IMR-90 (cell line): ENCODE measurements at regions not wholly inside any gene's neighbourhood (a gene's known extent, or its start where the extent isn't known, plus 50 kb on each side); places are given as distances from the start of the nearest gene placed in this dataset.

Experiments used
- ATAC-seq: fragments of 200-7000 bp; cut with Tn5 transposase; 2 replicates; pipeline ENCODE4 v1.9.1; 2020; ENCODE audit warnings: low read depth, mild to moderate bottlenecking, moderate library complexity
- BruUV-seq: library from RNA; stranded (reverse); fragments of 400-500 nt; replicated peaks from 2 replicates; lab custom pipeline; 2021; lab: Mats Ljungman, UMichigan
- CTCF ChIA-PET: fragments of 300-600 bp; formaldehyde crosslinking; extraction: SDS; loops from one replicate; lab custom pipeline; 2021; ENCODE audit warnings: antibody characterized with exemption; lab: Yijun Ruan, JAX
- POLR2A ChIA-PET: fragments of 300-600 bp; sonication (Branson Sonifier 250); formaldehyde crosslinking; loops from one replicate; lab custom pipeline; 2022; ENCODE audit warnings: antibody characterized with exemption; ENCODE audit not compliant: unreplicated experiment; lab: Charles Lee
- DNase-seq: peaks from one replicate; pipeline ENCODE4 v3.0.0; 2013
- H2AFZ ChIP-seq: replicated peaks from 2 replicates; pipeline ENCODE3; 2013; ENCODE audit warnings: low read length, mild to moderate bottlenecking; ENCODE audit not compliant: poor library complexity
- H2AK5ac ChIP-seq: 2 replicates; pipeline ENCODE4 v1.6.1; 2013; ENCODE audit warnings: low read depth, low read length, inconsistent platforms
- H2AK9ac ChIP-seq: replicated peaks from 2 replicates; pipeline ENCODE3; 2013; ENCODE audit warnings: mild to moderate bottlenecking, low read depth, low read length, moderate library complexity; ENCODE audit not compliant: poor library complexity
- H2BK120ac ChIP-seq: 2 replicates; pipeline ENCODE4 v1.6.1; 2013; ENCODE audit warnings: low read depth, low read length, inconsistent platforms
- H2BK15ac ChIP-seq: 3 replicates; pipeline ENCODE4 v1.6.1; 2013; ENCODE audit warnings: low read depth, low read length, inconsistent platforms
- H2BK20ac ChIP-seq: 2 replicates; pipeline ENCODE4 v1.6.1; 2013; ENCODE audit warnings: low read depth, mild to moderate bottlenecking, inconsistent platforms, low read length, moderate library complexity
- H2BK5ac ChIP-seq: 2 replicates; pipeline ENCODE4 v1.6.1; 2013; ENCODE audit warnings: mild to moderate bottlenecking, low read depth, low read length, inconsistent platforms; ENCODE audit not compliant: poor library complexity, severe bottlenecking
- H3K14ac ChIP-seq: replicated peaks from 2 replicates; pipeline ENCODE4 v1.6.1; 2013; ENCODE audit warnings: low read depth, low read length, inconsistent platforms
- H3K18ac ChIP-seq: 2 replicates; pipeline ENCODE4 v1.6.1; 2013; ENCODE audit warnings: low read depth, low read length, control low read depth
- H3K23ac ChIP-seq: 2 replicates; pipeline ENCODE4 v1.6.1; 2013; ENCODE audit warnings: low read depth, low read length, inconsistent platforms
- H3K27ac ChIP-seq: 2 replicates; pipeline ENCODE4 v1.5.1; 2013; ENCODE audit warnings: mild to moderate bottlenecking, control low read depth, low read length; ENCODE audit not compliant: insufficient read depth
- H3K27me3 ChIP-seq: 2 replicates; pipeline ENCODE4 v1.6.1; 2013; ENCODE audit warnings: low read length; ENCODE audit not compliant: control insufficient read depth, insufficient read depth
- H3K36me3 ChIP-seq: 2 replicates; pipeline ENCODE4 v1.6.1; 2013; ENCODE audit warnings: low read length, mixed read lengths; ENCODE audit not compliant: control insufficient read depth, insufficient read depth
- H3K4ac ChIP-seq: 2 replicates; pipeline ENCODE4 v1.6.1; 2013; ENCODE audit warnings: low read depth, low read length, inconsistent platforms
- H3K4me1 ChIP-seq: 2 replicates; pipeline ENCODE4 v1.6.1; 2013; ENCODE audit warnings: low read length, mixed read lengths; ENCODE audit not compliant: control insufficient read depth, insufficient read depth
- H3K4me2 ChIP-seq: 2 replicates; pipeline ENCODE4 v1.6.1; 2013; ENCODE audit warnings: low read depth, mild to moderate bottlenecking, control low read depth, low read length, moderate library complexity
- H3K4me3 ChIP-seq: 2 replicates; pipeline ENCODE4 v1.5.1; 2013; ENCODE audit warnings: low read depth, mild to moderate bottlenecking, control low read depth, low read length, moderate library complexity; ENCODE audit not compliant: insufficient read depth
- H3K56ac ChIP-seq: 2 replicates; pipeline ENCODE4 v1.6.1; 2013; ENCODE audit warnings: low read length, inconsistent platforms; ENCODE audit not compliant: insufficient read depth; ENCODE audit errors: extremely low read depth
- H3K79me1 ChIP-seq, 2 experiments: 2 replicates each; pipeline ENCODE4 v1.6.1; 2013; ENCODE audit warnings: low read length in 2 of 2, inconsistent platforms in 1 of 2, low read depth in 1 of 2
- H3K9ac ChIP-seq: 2 replicates; pipeline ENCODE4 v1.6.1; 2013; ENCODE audit warnings: low read depth, low read length, control low read depth
- H3K9me1 ChIP-seq: 2 replicates; pipeline ENCODE4 v1.6.1; 2013; ENCODE audit warnings: low read length, inconsistent platforms; ENCODE audit not compliant: insufficient read depth
- H3K9me3 ChIP-seq: 2 replicates; pipeline ENCODE4 v1.6.1; 2013; ENCODE audit warnings: low read length; ENCODE audit not compliant: control insufficient read depth, insufficient read depth
- H4K20me1 ChIP-seq: 2 replicates; pipeline ENCODE4 v1.6.1; 2013; ENCODE audit warnings: low read length, inconsistent platforms; ENCODE audit not compliant: insufficient read depth
- H4K5ac ChIP-seq: 2 replicates; pipeline ENCODE4 v1.6.1; 2013; ENCODE audit warnings: mild to moderate bottlenecking, low read depth, low read length, control low read depth
- H4K8ac ChIP-seq, 2 experiments: 2 replicates each; pipeline ENCODE4 v1.6.1; 2013; ENCODE audit warnings: low read depth in 2 of 2, low read length in 2 of 2, control low read depth in 1 of 2, inconsistent platforms in 1 of 2
- H4K91ac ChIP-seq: 2 replicates; pipeline ENCODE4 v1.6.1; 2013; ENCODE audit warnings: low read depth, low read length, inconsistent platforms; ENCODE audit not compliant: insufficient read depth
- BHLHE40 ChIP-seq: fragments of 150-350 bp; IDR thresholded peaks from 2 replicates; pipeline ENCODE4 v1.6.1; 2016; ENCODE audit warnings: mild to moderate bottlenecking, low read depth, low read length
- CHD1 ChIP-seq: IDR thresholded peaks from 2 replicates; pipeline ENCODE4 v1.6.1; 2012; ENCODE audit warnings: low read depth, low read length, improper control_type of control experiment
- FOS ChIP-seq: fragments of 150-350 bp; IDR thresholded peaks from 2 replicates; pipeline ENCODE4 v1.6.1; 2016; ENCODE audit warnings: low read depth, low read length
- MAFK ChIP-seq: IDR thresholded peaks from 2 replicates; pipeline ENCODE4 v1.6.1; 2012; ENCODE audit warnings: low read depth, low read length, improper control_type of control experiment
- MAZ ChIP-seq: IDR thresholded peaks from 2 replicates; pipeline ENCODE4 v1.6.1; 2012; ENCODE audit warnings: low read depth, mild to moderate bottlenecking, low read length, improper control_type of control experiment, moderate library complexity, borderline replicate concordance
- MXI1 ChIP-seq: IDR thresholded peaks from 2 replicates; pipeline ENCODE4 v1.6.1; 2012; ENCODE audit warnings: low read depth, mild to moderate bottlenecking, low read length, moderate library complexity, borderline replicate concordance
- NFE2L2 ChIP-seq: fragments of 150-350 bp; IDR thresholded peaks from 2 replicates; pipeline ENCODE4 v1.6.1; 2016; ENCODE audit warnings: low read depth, mild to moderate bottlenecking, low read length
- RAD21 ChIP-seq: IDR thresholded peaks from 2 replicates; pipeline ENCODE4 v1.6.1; 2012; ENCODE audit warnings: low read length, improper control_type of control experiment
- RCOR1 ChIP-seq: IDR thresholded peaks from 2 replicates; pipeline ENCODE4 v1.6.1; 2012; ENCODE audit warnings: mild to moderate bottlenecking, low read length, improper control_type of control experiment; ENCODE audit not compliant: insufficient replicate concordance
- RFX5 ChIP-seq: IDR thresholded peaks from 2 replicates; pipeline ENCODE4 v1.8.0; 2012; ENCODE audit warnings: low read depth, mild to moderate bottlenecking, low read length, moderate library complexity
- SMC3 ChIP-seq: fragments of 150-350 bp; IDR thresholded peaks from 2 replicates; pipeline ENCODE4 v1.6.1; 2016; ENCODE audit warnings: low read depth, mild to moderate bottlenecking, antibody characterized with exemption, low read length, moderate library complexity
- USF2 ChIP-seq: fragments of 150-350 bp; IDR thresholded peaks from 2 replicates; pipeline ENCODE4 v1.6.1; 2017; ENCODE audit warnings: mild to moderate bottlenecking, antibody characterized with exemption, low read length, low read depth
- WGBS, 2 experiments: methylation state at CpG; one replicate each; pipeline versions ENCODE4 v1.1.5 to v1.1.7; 2013; ENCODE audit warnings: missing lambda C conversion rate in 2 of 2; ENCODE audit not compliant: insufficient read length in 1 of 2; ENCODE audit errors: extremely low coverage in 2 of 2; 5-methylcytosine and 5-hydroxymethylcytosine counted together
- dilution Hi-C: fragments of 300-500 bp; cut with HindIII; formaldehyde crosslinking; loops from one replicate; pipeline ENCODE4 v1.14.3; 2018; ENCODE audit warnings: low sequenced_read_pairs; ENCODE audit not compliant: unreplicated experiment
- in situ Hi-C: fragments of 300-500 bp; cut with MboI; formaldehyde crosslinking; loops from 3 replicates; pipeline ENCODE4 v1.14.3; 2019; ENCODE audit warnings: low sequenced_read_pairs, inconsistent platforms, mixed read lengths
- intact Hi-C: fragments of 100-400 bp; cut with micrococcal nuclease; formaldehyde crosslinking; loops from 2 replicates; pipeline ENCODE4 v1.10.0; 2022
- TF ChIP-seq, protein P1 (sequence below): conservative IDR thresholded peaks from 2 replicates; pipeline ENCODE4 v1.5.1; 2012; ENCODE audit warnings: mild to moderate bottlenecking, low read depth, low read length, improper control_type of control experiment

GRCh38 chr5:12985142-12985541, 959.3 kb downstream of the DNAH5 start:
- Histone ChIP-seq H3K27me3 (no peaks in the 10 kb centered on the region), H2BK15ac (no peak overlapping the region), H2AFZ (no peak overlapping the region), H2BK120ac (no peak overlapping the region), H3K4me2 (no peak overlapping the region), H3K18ac (no peak overlapping the region), H4K8ac (no peak overlapping the region), H3K4ac (no peak overlapping the region), H3K9me3 (peaks cover 5% of the 10 kb centered on the region; the same call in 1 of the 2 replicates), H4K5ac (no peak overlapping the region), H3K23ac (no peak overlapping the region), H2AK9ac (no peak overlapping the region), H3K9ac (no peak overlapping the region), H3K27ac (no peak overlapping the region), H2BK20ac (no peak overlapping the region), H3K36me3 (no peaks in the 10 kb centered on the region), H4K91ac (no peak overlapping the region), H2AK5ac (no peak overlapping the region), H3K9me1 (no peaks in the 10 kb centered on the region), H3K4me3 (no peak overlapping the region), H3K79me1 (no peaks in the 10 kb centered on the region), H3K14ac (no peak overlapping the region), H3K4me1 (no peaks in the 10 kb centered on the region), H4K20me1 (no peaks in the 10 kb centered on the region), H2BK5ac (no peak overlapping the region), H3K56ac (no peak overlapping the region)
- ATAC-seq (no peak), DNase-seq (no peak)
- ChIA-PET POLR2A (no interaction called here), CTCF (interaction anchor here (0.6 kb wide), 1 partner anchor 494 kb away, joined by 5 read pairs; no protein-coding TSS in a partner anchor)
- in situ Hi-C loops: no loop called here
- dilution Hi-C loops: no loop called here
- TF ChIP-seq MAZ (no peak), SMC3 (no peak), CHD1 (no peak), RAD21 (no peak), RCOR1 (no peak), BHLHE40 (no peak), RFX5 (no peak), MAFK (no peak), NFE2L2 (no peak), MXI1 (no peak), FOS (no peak), USF2 (no peak)
- TF ChIP-seq, protein P1, sequence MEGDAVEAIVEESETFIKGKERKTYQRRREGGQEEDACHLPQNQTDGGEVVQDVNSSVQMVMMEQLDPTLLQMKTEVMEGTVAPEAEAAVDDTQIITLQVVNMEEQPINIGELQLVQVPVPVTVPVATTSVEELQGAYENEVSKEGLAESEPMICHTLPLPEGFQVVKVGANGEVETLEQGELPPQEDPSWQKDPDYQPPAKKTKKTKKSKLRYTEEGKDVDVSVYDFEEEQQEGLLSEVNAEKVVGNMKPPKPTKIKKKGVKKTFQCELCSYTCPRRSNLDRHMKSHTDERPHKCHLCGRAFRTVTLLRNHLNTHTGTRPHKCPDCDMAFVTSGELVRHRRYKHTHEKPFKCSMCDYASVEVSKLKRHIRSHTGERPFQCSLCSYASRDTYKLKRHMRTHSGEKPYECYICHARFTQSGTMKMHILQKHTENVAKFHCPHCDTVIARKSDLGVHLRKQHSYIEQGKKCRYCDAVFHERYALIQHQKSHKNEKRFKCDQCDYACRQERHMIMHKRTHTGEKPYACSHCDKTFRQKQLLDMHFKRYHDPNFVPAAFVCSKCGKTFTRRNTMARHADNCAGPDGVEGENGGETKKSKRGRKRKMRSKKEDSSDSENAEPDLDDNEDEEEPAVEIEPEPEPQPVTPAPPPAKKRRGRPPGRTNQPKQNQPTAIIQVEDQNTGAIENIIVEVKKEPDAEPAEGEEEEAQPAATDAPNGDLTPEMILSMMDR: no peak
- BruUV-seq: no TSS peak
- no CpG with 5 or more reads among the region's 4 CpGs for WGBS, 2 experiments
- intact Hi-C loops: no loop called here
